ENCODE measurements at regions not wholly inside any gene's neighbourhood (a gene's known extent, or its start where the extent isn't known, plus 50 kb on each side); places are given as distances from the start of the nearest gene placed in this dataset.

GRCh38 chr2:239853706-239854327 lies 171.3 kb downstream of the NDUFA10 start:
- TF ChIP-seq CTCF (IDR thresholded peaks at IDR 0.05; ENCODE audit: insufficient read depth, low read length) (no peak), REST (IDR thresholded peaks at IDR 0.05; ENCODE audit: insufficient replicate concordance, low read depth) (no peak), POLR2AphosphoS5 (IDR thresholded peaks at IDR 0.05; ENCODE audit: low read depth) (no peak)
